ENCODE measurements at regions not wholly inside any gene's neighbourhood (a gene's known extent, or its start where the extent isn't known, plus 50 kb on each side); places are given as distances from the start of the nearest gene placed in this dataset.

DNA sequence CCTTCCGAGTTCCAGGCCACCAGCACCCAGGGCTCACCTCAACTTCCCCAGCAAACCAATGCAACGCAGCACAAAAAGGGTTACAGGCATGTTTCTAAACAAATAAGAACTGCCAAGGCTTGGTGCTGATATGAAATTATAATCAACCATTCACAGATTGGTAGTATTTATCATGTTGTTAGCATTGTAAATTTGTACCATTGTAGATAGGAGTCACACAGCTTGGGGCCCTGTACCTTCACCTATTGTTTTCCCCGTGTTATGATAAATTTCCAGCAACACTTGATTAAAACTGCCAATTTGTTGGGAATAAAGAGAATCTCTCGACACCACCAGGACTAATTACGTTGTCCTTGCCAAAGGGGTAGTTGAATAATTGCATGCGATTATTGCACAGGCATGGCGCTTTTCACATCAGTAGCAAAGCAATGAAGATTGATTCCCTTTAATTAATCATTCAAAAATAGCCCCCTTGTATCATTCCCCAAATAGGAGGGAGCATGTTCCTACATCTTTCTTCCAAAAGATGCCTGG lies 454.1 kb downstream of the ZNF608 start (continued):
- TF ChIP-seq SIN3A (IDR thresholded peaks at IDR 0.05; ENCODE audit: borderline replicate concordance in 2 of 2, control insufficient read depth in 1 of 2, low read depth in 2 of 2, low read length in 2 of 2) (no peak), ZNF830 (CRISPR knock-in tag; IDR thresholded peaks at IDR 0.05) (no peak), RFX7 (CRISPR knock-in tag; IDR thresholded peaks at IDR 0.05) (no peak), IRF9 (tag; IDR thresholded peaks at IDR 0.05) (no peak), ZBTB49 (CRISPR knock-in tag; IDR thresholded peaks at IDR 0.05; ENCODE audit: borderline replicate concordance) (no peak), ZNF3 (CRISPR knock-in tag; IDR thresholded peaks at IDR 0.05) (no peak), KHSRP (IDR thresholded peaks at IDR 0.05) (no peak)
- TF ChIP-seq, protein P1, sequence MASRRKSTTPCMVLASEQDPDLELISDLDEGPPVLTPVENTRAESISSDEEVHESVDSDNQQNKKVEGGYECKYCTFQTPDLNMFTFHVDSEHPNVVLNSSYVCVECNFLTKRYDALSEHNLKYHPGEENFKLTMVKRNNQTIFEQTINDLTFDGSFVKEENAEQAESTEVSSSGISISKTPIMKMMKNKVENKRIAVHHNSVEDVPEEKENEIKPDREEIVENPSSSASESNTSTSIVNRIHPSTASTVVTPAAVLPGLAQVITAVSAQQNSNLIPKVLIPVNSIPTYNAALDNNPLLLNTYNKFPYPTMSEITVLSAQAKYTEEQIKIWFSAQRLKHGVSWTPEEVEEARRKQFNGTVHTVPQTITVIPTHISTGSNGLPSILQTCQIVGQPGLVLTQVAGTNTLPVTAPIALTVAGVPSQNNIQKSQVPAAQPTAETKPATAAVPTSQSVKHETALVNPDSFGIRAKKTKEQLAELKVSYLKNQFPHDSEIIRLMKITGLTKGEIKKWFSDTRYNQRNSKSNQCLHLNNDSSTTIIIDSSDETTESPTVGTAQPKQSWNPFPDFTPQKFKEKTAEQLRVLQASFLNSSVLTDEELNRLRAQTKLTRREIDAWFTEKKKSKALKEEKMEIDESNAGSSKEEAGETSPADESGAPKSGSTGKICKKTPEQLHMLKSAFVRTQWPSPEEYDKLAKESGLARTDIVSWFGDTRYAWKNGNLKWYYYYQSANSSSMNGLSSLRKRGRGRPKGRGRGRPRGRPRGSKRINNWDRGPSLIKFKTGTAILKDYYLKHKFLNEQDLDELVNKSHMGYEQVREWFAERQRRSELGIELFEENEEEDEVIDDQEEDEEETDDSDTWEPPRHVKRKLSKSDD (conservative IDR thresholded peaks at IDR 0.05; ENCODE audit: low read length): no peak

Data from K562 (cell line).